Fibroblast of skin of left biceps (primary cell): ENCODE measurements at regions not wholly inside any gene's neighbourhood (a gene's known extent, or its start where the extent isn't known, plus 50 kb on each side); places are given as distances from the start of the nearest gene placed in this dataset.
A peak's percentile ranks its signal among the peaks of the same experiment; 100 is the strongest.
"Not testable (repeated sequence)": the region's sequence is repeated elsewhere in the genome, so short reads cannot be mapped to it uniquely, and the experiment has no call there.

Experiments
- DNase-seq, 2 experiments: peaks; one replicate each; pipeline ENCODE4 v3.0.0-alpha.2; 2013; ENCODE audit warnings: low read depth in 2 of 2

DNA sequence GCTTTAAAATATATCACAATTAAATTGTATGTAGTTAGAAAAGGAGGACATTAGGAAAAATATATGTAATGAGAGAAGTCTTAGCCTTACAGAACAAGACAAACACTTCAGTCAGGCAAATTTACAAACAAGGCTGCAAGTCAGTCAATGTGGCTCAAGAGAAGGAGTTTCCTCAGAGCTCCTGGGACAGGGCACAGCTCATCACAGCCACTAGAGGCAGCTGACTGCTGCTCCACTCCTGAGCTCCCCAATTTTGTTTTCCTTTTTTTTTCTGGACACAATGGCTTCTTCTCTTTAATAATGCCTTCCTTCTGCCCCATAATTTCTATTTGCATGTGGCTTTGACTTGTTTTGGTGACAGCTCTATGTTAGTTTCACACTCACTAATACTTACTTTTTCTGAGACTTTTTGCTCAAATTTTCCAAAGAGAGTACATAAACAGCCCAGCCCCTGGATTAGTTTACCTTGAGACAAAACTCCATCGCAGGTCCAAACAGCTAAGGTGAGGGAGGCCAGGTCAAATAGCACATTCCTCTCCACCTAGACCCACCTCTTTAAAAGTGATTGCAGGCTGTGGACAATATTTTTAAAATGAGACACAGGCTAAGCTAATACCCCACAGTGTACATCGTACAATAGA, 850.4 kb upstream of the FRG1 start:
- DNase-seq: no peak

DNA sequence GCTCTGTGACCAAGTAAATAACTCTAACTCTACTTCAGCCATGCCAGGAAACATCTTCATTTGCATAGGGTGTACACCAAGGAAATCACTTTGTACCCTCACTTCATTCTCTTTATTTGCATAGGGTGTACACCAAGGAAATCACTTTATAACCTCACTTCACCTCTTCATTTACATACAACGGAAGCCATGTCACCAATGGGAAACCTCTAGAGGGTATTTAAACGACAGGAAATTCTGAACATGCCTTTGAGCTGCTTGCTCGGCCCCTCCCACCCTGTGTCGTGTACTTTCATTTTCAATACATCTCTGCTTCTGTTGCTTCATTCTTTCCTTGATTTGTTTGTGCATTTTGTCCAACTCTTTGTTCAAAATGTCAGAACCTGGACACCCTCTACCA, 848.1 kb upstream of the FRG1 start:
- no peak for DNase-seq

DNA sequence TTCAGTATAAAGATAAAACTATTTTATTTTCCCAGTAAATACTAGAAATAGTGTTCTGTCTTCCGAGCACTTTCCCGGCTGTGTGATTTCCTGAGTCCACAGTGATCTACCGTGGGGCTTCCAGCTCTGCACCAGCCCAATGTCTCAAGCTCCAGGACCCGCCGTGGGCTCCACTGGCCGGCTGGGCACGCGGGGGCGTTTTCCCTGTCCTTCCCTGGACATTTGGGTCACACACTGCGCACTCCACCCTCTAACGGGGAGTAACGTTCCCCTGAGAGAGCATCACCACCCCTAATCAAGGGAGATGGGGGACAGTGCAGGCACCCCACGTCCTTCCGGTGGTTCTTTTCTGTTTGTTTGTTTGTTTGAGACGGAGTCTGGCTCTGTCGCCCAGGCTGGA, 844.6 kb upstream of the FRG1 start:
- DNase-seq: no peak

GRCh38 chr4:189096717-189097116, 844.0 kb upstream of the FRG1 start:
- no peak for DNase-seq

GRCh38 chr4:189098932-189099696, 841.6 kb upstream of the FRG1 start:
- DNase-seq: no peak

DNA sequence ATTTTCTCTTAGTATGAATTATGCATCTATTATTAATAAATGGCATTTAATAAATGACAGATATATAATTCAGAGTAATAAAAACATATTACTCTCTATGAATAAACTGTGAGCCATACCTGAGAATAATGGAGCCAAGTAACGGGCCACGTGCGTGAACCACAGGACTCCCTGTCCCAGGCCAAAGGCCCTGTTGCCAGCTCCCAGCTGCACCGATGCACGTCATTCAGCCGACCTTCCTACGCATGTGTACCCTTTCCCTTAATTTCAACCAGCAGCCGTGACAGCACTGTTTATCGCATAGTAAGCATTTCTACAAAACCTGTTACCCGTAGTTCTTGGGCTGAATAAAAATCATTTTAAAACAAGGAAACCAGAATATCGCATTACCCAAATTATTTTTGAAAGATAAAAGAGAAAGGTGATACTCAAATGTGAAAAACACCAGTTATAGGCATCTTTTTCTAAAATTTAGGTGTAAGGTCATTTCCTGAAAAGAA, 827.2 kb upstream of the FRG1 start:
- DNase-seq: no peak

DNA sequence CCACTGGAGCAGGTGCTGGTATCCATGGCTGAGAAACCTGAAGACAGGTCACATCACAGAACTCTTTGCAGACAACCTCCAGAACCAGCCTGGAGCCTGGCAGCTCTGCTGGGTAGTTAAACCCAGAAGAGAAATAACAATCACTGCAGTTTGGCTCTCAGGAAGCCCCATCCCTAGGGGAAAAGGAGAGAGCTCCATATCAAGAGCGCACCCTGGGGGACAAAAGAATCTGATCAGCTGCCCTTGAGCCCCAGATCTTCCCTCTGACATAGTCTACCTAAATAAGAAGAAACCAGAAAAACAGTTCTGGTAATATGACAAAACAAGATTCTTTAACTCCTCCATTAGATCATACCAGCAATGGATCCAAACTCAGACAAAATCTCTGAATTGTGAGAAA, 823.2 kb upstream of the FRG1 start:
- no peak for DNase-seq

GRCh38 chr4:189121336-189121735, 819.3 kb upstream of the FRG1 start:
- DNase-seq: no peak

DNA sequence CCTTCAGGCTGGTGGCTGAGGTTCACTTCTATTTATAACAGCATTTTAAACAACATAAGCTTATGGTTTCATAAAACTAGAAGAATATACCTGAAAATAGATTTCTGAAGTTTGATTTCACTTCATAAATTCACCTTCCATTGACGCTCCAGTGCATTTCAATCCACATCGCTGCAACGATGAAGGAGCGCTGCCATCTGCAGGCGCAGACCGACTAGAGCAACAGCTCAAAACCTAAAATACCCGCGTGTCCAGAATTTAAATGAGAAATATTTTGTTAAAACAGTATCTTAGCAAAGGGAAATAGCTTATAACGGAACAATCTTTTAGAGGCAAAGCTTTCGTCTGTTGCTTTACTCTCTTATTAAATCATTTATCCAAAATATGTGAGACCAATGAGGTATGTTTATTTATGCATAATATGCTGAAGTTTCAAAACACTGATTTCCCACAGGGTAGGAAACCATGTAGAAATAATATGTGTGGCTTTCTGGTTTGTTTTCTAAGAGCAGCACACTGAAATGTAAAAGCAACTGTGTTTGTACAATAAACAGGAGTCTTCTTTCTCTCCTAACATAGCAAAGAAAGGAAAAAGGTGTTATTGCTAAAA, 816.4 kb upstream of the FRG1 start:
- DNase-seq: peak; percentile 20 to 22

DNA sequence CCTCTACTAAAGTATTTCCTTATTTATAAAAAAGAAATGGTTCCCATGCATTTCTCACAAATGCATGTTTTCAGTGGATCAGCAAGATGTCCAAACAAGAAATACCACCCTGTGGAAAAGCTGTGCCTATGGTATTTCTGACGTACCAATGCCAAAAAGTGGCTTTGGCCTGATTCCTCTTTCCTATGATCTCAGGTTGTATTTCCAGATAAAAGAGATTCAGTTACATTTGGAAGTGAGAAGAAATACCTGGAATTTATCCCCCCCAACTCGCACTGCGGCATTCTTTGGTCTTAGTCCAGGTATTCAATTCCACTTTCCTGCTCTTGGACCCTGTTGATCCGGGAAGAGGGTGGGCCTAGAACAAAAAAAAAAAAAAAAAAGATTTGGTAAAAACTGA, 815.9 kb upstream of the FRG1 start:
- no peak for DNase-seq

GRCh38 chr4:189126040-189126439, 814.6 kb upstream of the FRG1 start:
- no peak for DNase-seq

DNA sequence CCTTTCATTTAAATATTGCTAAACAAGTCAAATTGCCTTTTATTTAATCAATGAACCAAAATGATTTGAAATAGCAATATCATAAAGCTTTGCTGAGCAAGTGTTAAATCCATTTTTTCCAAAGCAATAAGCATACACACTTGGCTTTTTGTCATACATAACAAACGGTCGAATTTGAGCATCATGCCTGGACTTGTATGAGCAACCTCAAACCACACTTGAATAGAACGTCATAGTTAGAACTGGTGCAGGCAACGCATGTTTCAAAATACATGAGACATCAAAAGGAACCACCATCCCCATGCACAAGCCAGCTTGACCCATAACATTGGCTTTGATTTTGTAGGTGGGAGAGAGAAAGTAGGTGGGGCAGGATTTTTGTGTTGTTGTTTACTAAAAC, 812.3 kb upstream of the FRG1 start:
- DNase-seq: no peak

- no peak for DNase-seq
These were observed 811.5 kb upstream of the FRG1 start for GRCh38 chr4:189129044-189129694.

GRCh38 chr4:189131118-189131517, 809.6 kb upstream of the FRG1 start:
- no peak for DNase-seq

DNA sequence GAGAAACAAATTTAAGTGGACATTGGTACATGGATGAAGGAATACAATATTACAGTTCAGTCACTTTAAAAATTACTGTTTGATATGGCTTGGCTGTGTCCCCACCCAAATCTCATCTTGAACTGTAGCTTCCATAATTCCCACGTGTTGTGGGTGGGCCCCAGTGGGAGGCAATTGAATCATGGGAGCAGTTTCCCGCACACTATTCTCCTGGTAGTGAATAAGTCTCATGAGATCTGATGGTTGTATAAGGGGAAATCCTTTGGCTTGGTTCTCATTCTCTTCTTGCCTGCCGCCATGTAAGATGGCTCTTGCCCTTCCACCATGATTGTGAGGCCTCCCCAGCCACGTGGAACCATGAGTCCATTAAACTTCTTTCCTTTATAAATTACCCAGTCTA, 804.2 kb upstream of the FRG1 start:
- no peak for DNase-seq

DNA sequence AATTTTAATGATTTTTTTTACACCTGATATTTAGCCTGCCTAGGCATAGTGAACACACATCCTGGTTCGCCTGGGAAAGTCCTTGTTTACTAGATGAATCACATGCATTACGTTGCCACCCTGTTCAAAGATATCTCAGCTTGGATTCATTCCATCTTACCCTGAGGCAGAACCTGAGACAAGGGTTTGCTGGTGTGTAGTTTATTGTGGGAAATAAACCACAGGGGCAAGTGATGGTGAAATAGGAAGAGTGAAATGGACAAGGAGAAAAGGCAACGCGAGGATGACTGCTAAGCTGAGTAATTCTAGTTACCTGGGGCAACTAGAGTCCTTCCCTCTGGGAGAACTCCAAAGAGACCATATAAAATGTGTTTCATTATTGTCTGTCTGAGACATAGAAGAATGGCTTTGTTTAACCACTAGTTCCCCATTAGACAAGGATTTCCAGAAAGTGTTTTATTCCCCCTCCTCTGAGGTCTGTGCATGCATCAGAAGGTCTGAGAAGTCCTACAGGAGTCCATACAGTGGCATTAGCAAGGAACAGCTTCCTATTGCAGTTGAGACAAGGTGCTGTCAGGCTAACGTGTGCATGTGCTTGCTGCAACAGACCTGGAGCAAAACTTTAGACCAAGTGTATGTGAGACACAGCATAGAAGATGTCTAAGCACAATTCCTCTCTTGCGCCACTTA, 797.3 kb upstream of the FRG1 start:
- DNase-seq: no peak

GRCh38 chr4:189147005-189147929, 793.4 kb upstream of the FRG1 start:
- no peak for DNase-seq

GRCh38 chr4:189155083-189155482, 785.6 kb upstream of the FRG1 start:
- DNase-seq: not testable (repeated sequence)

DNA sequence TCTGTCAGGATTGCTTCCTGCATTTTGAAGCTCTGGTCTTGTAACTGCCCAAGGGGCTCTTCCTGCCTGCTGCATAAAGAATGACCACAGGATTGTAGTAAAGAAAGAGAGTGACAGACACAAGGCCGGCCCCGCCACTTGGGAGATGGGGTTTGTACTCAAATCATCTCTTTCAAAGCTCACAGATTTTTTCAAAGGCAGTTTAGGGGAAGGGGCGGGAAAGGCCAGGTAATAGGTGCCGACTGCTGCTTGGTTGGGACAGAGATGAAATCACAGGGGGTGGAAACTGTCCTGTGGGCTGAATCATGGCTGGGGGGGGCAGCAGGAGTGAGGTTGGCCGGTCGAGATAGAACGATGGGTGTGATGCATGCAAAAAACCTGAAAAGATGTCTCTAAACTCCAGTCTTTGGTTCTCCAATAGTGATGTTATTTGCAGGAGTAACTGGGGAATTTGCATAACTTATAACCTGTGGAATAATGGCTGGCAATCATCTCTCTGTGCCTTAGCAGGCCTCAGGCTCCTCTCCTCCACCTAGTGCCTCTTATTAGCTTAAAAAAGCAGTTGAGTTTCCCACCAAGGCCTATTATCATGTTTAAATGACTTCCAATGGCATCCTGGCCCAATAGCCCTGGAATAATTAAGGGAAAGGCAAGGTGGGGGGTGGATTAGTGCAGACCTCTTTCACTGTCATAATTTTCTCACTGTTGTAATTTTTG, 778.4 kb upstream of the FRG1 start:
- no peak for DNase-seq

DNA sequence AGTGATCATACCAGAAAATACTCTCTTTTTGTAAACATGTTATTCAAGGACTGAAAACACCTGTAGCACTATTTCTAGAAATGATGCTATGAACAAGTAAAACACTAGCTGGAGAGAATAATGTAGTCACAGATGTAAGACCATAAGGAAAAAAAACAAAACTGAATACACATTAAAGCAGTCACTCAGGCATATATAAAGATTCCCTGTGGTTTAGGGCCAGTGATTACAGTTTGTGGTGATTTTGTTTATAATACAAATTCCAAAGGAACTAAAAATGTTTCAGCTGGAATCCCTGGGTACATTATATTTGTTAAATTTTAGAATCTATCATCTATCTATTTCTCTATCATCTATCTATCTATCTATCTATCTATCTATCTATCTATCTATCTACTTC, 777.8 kb upstream of the FRG1 start:
- DNase-seq: no peak
